Endothelial cell of umbilical vein (primary cell): ENCODE measurements at regions not wholly inside any gene's neighbourhood (a gene's known extent, or its start where the extent isn't known, plus 50 kb on each side); places are given as distances from the start of the nearest gene placed in this dataset.

Experiments
- BruUV-seq: library from RNA; stranded (reverse); fragments of 400-500 nt; replicated peaks from 2 replicates; lab custom pipeline; 2021; lab: Mats Ljungman, UMichigan
- CTCF ChIA-PET: fragments of 300-600, 350-600 bp; sonication (Branson Sonifier 250); formaldehyde crosslinking; loops from one replicate; lab custom pipeline; 2021; ENCODE audit warnings: antibody characterized with exemption, inconsistent platforms; lab: Charles Lee
- POLR2A ChIA-PET: fragments of 300-600, 350-600 bp; sonication (Branson Sonifier 250); formaldehyde crosslinking; loops from one replicate; lab custom pipeline; 2021; ENCODE audit warnings: antibody characterized with exemption, inconsistent platforms; lab: Charles Lee
- DNase-seq: peaks from one replicate; pipeline ENCODE4 v3.0.0-alpha.2; 2011; ENCODE audit warnings: low read depth, low spot score
- FAIRE-seq: peaks from 2 replicates; lab custom pipeline; 2011; peaks lifted over from hg19 to GRCh38; lab: Jason Lieb, UNC
- H2AFZ ChIP-seq: 2 replicates; pipeline ENCODE4 v1.6.0; 2012; ENCODE audit warnings: low read depth, low read length, control low read depth, inconsistent platforms
- H3K27ac ChIP-seq: 2 replicates; pipeline ENCODE4 v1.5.1; 2011; ENCODE audit warnings: low read depth, mild to moderate bottlenecking, control low read depth, low read length, moderate library complexity; ENCODE audit not compliant: insufficient read depth
- H3K27me3 ChIP-seq, 2 experiments: 2 replicates each; pipeline versions ENCODE4 v1.6.0 to v1.6.1; 2011; ENCODE audit warnings: low read length in 2 of 2, mixed read lengths in 1 of 2; ENCODE audit not compliant: control insufficient read depth in 2 of 2, insufficient read depth in 2 of 2
- H3K36me3 ChIP-seq, 2 experiments: 2 replicates in 1 of 2; 3 replicates in 1 of 2; pipeline ENCODE4 v1.5.1; 2011; ENCODE audit warnings: low read length in 2 of 2, mild to moderate bottlenecking in 1 of 2, moderate library complexity in 1 of 2; ENCODE audit not compliant: control insufficient read depth in 2 of 2, insufficient read depth in 2 of 2; ENCODE audit errors: extremely low read depth in 1 of 2
- H3K4me1 ChIP-seq: 3 replicates; pipeline ENCODE4 v1.5.1; 2011; ENCODE audit warnings: mild to moderate bottlenecking, low read length; ENCODE audit not compliant: control insufficient read depth, insufficient read depth; ENCODE audit errors: extremely low read depth
- H3K4me2 ChIP-seq: 2 replicates; pipeline ENCODE4 v1.6.1; 2011; ENCODE audit warnings: low read length, control low read depth, mixed read lengths; ENCODE audit not compliant: insufficient read depth
- H3K4me3 ChIP-seq, 3 experiments: fragments of 200-600 bp in 1 of 3; sonication (generic), shearing (Covaris generic) in 1 of 3; replicated peaks in 1 of 3; 2 replicates each; pipeline ENCODE4 v1.5.1; 2011 to 2016; ENCODE audit warnings: control low read depth in 3 of 3, low read length in 3 of 3, mild to moderate bottlenecking in 2 of 3, inconsistent platforms in 1 of 3, low read depth in 1 of 3, moderate library complexity in 1 of 3; ENCODE audit not compliant: insufficient read depth in 1 of 3
- H3K79me2 ChIP-seq: 2 replicates; pipeline ENCODE4 v1.6.0; 2012; ENCODE audit warnings: low read length, inconsistent platforms; ENCODE audit not compliant: control insufficient read depth, insufficient read depth
- H3K9ac ChIP-seq: replicated peaks from 2 replicates; pipeline ENCODE3; 2011; ENCODE audit warnings: low read length, control low read depth; ENCODE audit not compliant: insufficient read depth; ENCODE audit errors: extremely low read depth
- H3K9me1 ChIP-seq: replicated peaks from 3 replicates; pipeline ENCODE4 v1.6.0; 2011; ENCODE audit warnings: mild to moderate bottlenecking, low read length; ENCODE audit not compliant: control insufficient read depth, insufficient read depth; ENCODE audit errors: extremely low read depth
- H3K9me3 ChIP-seq: replicated peaks from 2 replicates; pipeline ENCODE4 v1.5.1; 2012; ENCODE audit warnings: low read length, inconsistent platforms; ENCODE audit not compliant: control insufficient read depth, insufficient read depth
- H4K20me1 ChIP-seq: replicated peaks from 2 replicates; pipeline ENCODE3; 2011; ENCODE audit warnings: mild to moderate bottlenecking, low read length; ENCODE audit not compliant: control insufficient read depth, insufficient read depth; ENCODE audit errors: extremely low read depth
- CTCF ChIP-seq, 2 donors: IDR thresholded peaks; 1 replicate in 1 of 2; 2 replicates in 1 of 2; pipeline ENCODE4 v1.5.1; 2011; ENCODE audit warnings: low read length in 2 of 2, mild to moderate bottlenecking in 2 of 2, moderate library complexity in 2 of 2, control low read depth in 1 of 2, inconsistent platforms in 1 of 2, low read depth in 1 of 2; ENCODE audit not compliant: insufficient read depth in 1 of 2; ENCODE audit errors: extremely low read depth in 1 of 2
- EZH2 ChIP-seq: IDR thresholded peaks from 2 replicates; pipeline ENCODE4 v1.6.1; 2012; ENCODE audit warnings: borderline replicate concordance, low read depth, mild to moderate bottlenecking, moderate library complexity, low read length, inconsistent platforms; ENCODE audit not compliant: severe bottlenecking
- FOS ChIP-seq: IDR thresholded peaks from 2 replicates; pipeline ENCODE4 v1.6.1; 2011; ENCODE audit warnings: mild to moderate bottlenecking, low read length, moderate library complexity, borderline replicate concordance; ENCODE audit not compliant: insufficient read depth
- GATA2 ChIP-seq: IDR thresholded peaks from 2 replicates; pipeline ENCODE4 v1.7.0; 2011; ENCODE audit warnings: low read depth, mild to moderate bottlenecking, moderate library complexity, mixed read lengths, low read length; ENCODE audit not compliant: insufficient read length, insufficient read depth
- JUN ChIP-seq: IDR thresholded peaks from 2 replicates; pipeline ENCODE4 v1.6.1; 2011; ENCODE audit warnings: borderline replicate concordance, low read depth; ENCODE audit not compliant: insufficient read length, insufficient read depth
- MAX ChIP-seq: IDR thresholded peaks from 2 replicates; pipeline ENCODE4 v1.6.1; 2011; ENCODE audit not compliant: insufficient read depth, insufficient read length
- MYC ChIP-seq: IDR thresholded peaks from one replicate; pipeline ENCODE4 v1.6.1; 2011; ENCODE audit warnings: mild to moderate bottlenecking, low read depth, low read length
- POLR2A ChIP-seq: IDR thresholded peaks from 2 replicates; pipeline ENCODE4 v1.6.1; 2012; ENCODE audit warnings: low read depth, mild to moderate bottlenecking, control low read depth, low read length
- POLR2AphosphoS5 ChIP-seq: IDR thresholded peaks from 2 replicates; pipeline ENCODE4 v1.6.1; 2012; ENCODE audit warnings: low read depth, mild to moderate bottlenecking, control low read depth, low read length, moderate library complexity; ENCODE audit not compliant: insufficient read depth
- dilution Hi-C: fragments of 300-500 bp; cut with MboI; formaldehyde crosslinking; loops from one replicate; pipeline ENCODE4 v1.15.0; 2019; ENCODE audit warnings: low sequenced_read_pairs; ENCODE audit not compliant: extremely low pct_ligation_motif_present
- intact Hi-C: fragments of 100-400 bp; cut with micrococcal nuclease; formaldehyde crosslinking; loops from one replicate; pipeline ENCODE4 v1.10.0; 2022

DNA sequence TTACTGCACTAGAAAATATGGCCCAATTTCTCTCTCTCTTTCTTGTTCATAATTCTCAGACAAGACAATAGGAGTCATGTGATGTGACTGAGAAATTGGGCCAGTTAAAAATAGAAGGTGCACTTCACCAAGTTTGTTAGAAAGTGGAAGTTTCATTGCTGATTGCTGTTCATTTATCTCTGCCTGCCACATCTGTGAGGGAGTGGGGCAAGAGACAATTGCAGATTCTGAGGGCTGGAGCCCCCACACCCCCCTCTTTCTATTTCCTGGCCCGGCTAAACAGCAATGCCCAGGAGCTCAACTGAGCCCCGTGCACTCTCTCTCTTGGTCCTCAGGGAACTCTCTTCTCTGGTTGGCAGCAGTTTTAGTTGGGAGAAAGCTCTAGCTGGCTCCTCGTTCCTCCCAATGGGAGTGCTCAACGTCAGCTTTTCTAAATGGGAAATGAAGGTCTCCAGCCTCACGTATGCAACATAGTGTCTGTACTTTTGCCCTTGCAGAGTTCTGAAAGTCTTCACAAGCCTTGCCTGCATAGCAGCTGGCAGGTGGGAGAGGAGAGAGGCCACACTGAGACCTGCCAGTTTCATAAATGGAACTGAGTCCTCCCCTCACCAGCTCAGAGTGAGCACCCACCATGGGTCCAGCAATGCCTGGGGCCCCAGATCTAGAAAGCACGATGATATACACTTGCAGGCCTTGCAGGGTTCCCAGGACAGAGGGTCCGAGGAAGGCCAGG, 115.7 kb downstream of the MYCN start:
- no TSS peak for BruUV-seq
- DNase-seq (no peak), FAIRE-seq (no peak)
- Histone ChIP-seq H3K36me3 (no peaks in the 10 kb centered on the region), H3K9me3 (peaks cover 1% of the 10 kb centered on the region), H3K4me3 (no peak overlapping the region), H3K79me2 (no peaks in the 10 kb centered on the region), H2AFZ (no peak overlapping the region), H3K9me1 (no peaks in the 10 kb centered on the region), H3K9ac (no peak overlapping the region), H3K27me3 (no peaks in the 10 kb centered on the region), H3K4me1 (no peaks in the 10 kb centered on the region), H3K27ac (no peak overlapping the region), H4K20me1 (no peaks in the 10 kb centered on the region), H3K4me2 (no peak overlapping the region)
- ChIA-PET POLR2A (no interaction called here), CTCF (no interaction called here)
- intact Hi-C loops = no loop called here
- dilution Hi-C loops = no loop called here
- TF ChIP-seq EZH2 (no peak), POLR2A (no peak), CTCF (IDR thresholded peaks at IDR 0.05; ENCODE audit: extremely low read depth in 1 of 2, insufficient read depth in 1 of 2, low read depth in 1 of 2, low read length in 2 of 2) (no peak), POLR2AphosphoS5 (no peak), JUN (no peak), MAX (no peak), MYC (no peak), FOS (no peak), GATA2 (no peak)
